HCT116 (cell line): ENCODE measurements at regions not wholly inside any gene's neighbourhood (a gene's known extent, or its start where the extent isn't known, plus 50 kb on each side); places are given as distances from the start of the nearest gene placed in this dataset.

Experiments used
- CTCF ChIP-seq, 3 experiments: fragments of 200-600 bp in 1 of 3; sonication (generic) in 1 of 3; IDR thresholded peaks in 2 of 3; conservative IDR thresholded peaks in 1 of 3; 2 replicates each; pipeline ENCODE4 v1.5.1; 2012 to 2017; ENCODE audit warnings: low read depth in 2 of 3, low read length in 2 of 3, antibody characterized with exemption in 1 of 3, borderline replicate concordance in 1 of 3, control low read depth in 1 of 3, mild to moderate bottlenecking in 1 of 3, mixed read lengths in 1 of 3, mixed run types in 1 of 3, moderate library complexity in 1 of 3; ENCODE audit not compliant: insufficient read depth in 1 of 3
- ELF1 ChIP-seq: IDR thresholded peaks from 2 replicates; pipeline ENCODE4 v1.6.1; 2012; ENCODE audit warnings: low read depth, borderline replicate concordance
- EZH2 ChIP-seq: fragments of 200-600 bp; sonication (generic); IDR thresholded peaks from 2 replicates; pipeline ENCODE4 v1.6.1; 2017; ENCODE audit warnings: antibody characterized with exemption, mixed run types
- EZH2phosphoT487 ChIP-seq: fragments of 200-600 bp; IDR thresholded peaks from 2 replicates; pipeline ENCODE4 v1.6.1; 2018; ENCODE audit warnings: antibody characterized with exemption, borderline replicate concordance
- POLR2A ChIP-seq: IDR thresholded peaks from 2 replicates; pipeline ENCODE4 v1.7.0; 2011; ENCODE audit warnings: borderline replicate concordance; ENCODE audit not compliant: insufficient read depth, insufficient read length; ENCODE audit errors: extremely low read depth
- POLR2AphosphoS5 ChIP-seq: IDR thresholded peaks from 2 replicates; pipeline ENCODE4 v1.6.1; 2011; ENCODE audit warnings: mild to moderate bottlenecking, low read depth, low read length, moderate library complexity

GRCh38 chr18:40930211-40930882 lies 1024.7 kb upstream of the PIK3C3 start:
- no peak for TF ChIP-seq CTCF (IDR thresholded peaks at IDR 0.05 in 2 of 3, conservative IDR thresholded peaks at IDR 0.05 in 1 of 3; ENCODE audit: borderline replicate concordance in 1 of 3, insufficient read depth in 1 of 3, low read depth in 2 of 3, low read length in 2 of 3)
- no peak for TF ChIP-seq ELF1
- no peak for TF ChIP-seq EZH2
- no peak for TF ChIP-seq POLR2AphosphoS5
- no peak for TF ChIP-seq POLR2A
- TF ChIP-seq EZH2phosphoT487: no peak
